ENCODE measurements at regions not wholly inside any gene's neighbourhood (a gene's known extent, or its start where the extent isn't known, plus 50 kb on each side); places are given as distances from the start of the nearest gene placed in this dataset.

- in situ Hi-C loops (cut with HindIII; ENCODE audit: low sequenced_read_pairs) = no loop called here
- TF ChIP-seq CTCF (IDR thresholded peaks at IDR 0.05; ENCODE audit: low read depth, low read length, missing control alignments) = no peak
- DNase-seq (ENCODE audit: low read depth) = no peak
- H3K4me3 ChIP-seq (ENCODE audit: low read depth, low read length) = no peak overlapping the region
These were observed 210.0 kb upstream of the NT5C1B start for GRCh38 chr2:18799397-18799796.

- in situ Hi-C loops (cut with HindIII; ENCODE audit: low sequenced_read_pairs) = no loop called here
- no peak for DNase-seq (ENCODE audit: low read depth)
- H3K4me3 ChIP-seq (ENCODE audit: low read depth, low read length) = no peak overlapping the region
- TF ChIP-seq CTCF (IDR thresholded peaks at IDR 0.05; ENCODE audit: low read depth, low read length, missing control alignments) = no peak
These were observed 207.9 kb upstream of the NT5C1B start for GRCh38 chr2:18797133-18797845.

- TF ChIP-seq CTCF (IDR thresholded peaks at IDR 0.05; ENCODE audit: low read depth, low read length, missing control alignments) = no peak
- in situ Hi-C loops (cut with HindIII; ENCODE audit: low sequenced_read_pairs) = no loop called here
- no peak overlapping the region for H3K4me3 ChIP-seq (ENCODE audit: low read depth, low read length)
- peak; percentile 23 for DNase-seq (ENCODE audit: low read depth)
These were observed 206.5 kb upstream of the NT5C1B start for GRCh38 chr2:18795906-18796305.

GRCh38 chr2:18792684-18793083 is 203.3 kb upstream of the NT5C1B start:
- no peak for TF ChIP-seq CTCF (IDR thresholded peaks at IDR 0.05; ENCODE audit: low read depth, low read length, missing control alignments)
- in situ Hi-C loops (cut with HindIII; ENCODE audit: low sequenced_read_pairs) = no loop called here
- H3K4me3 ChIP-seq (ENCODE audit: low read depth, low read length) = no peak overlapping the region
- DNase-seq (ENCODE audit: low read depth) = no peak

GRCh38 chr2:18792226-18792629 is 202.9 kb upstream of the NT5C1B start:
- in situ Hi-C loops (cut with HindIII; ENCODE audit: low sequenced_read_pairs) = no loop called here
- peak; percentile 13 for DNase-seq (ENCODE audit: low read depth)
- no peak for TF ChIP-seq CTCF (IDR thresholded peaks at IDR 0.05; ENCODE audit: low read depth, low read length, missing control alignments)
- H3K4me3 ChIP-seq (ENCODE audit: low read depth, low read length) = no peak overlapping the region

- no peak overlapping the region for H3K4me3 ChIP-seq (ENCODE audit: low read depth, low read length)
- in situ Hi-C loops (cut with HindIII; ENCODE audit: low sequenced_read_pairs) = no loop called here
- no peak for DNase-seq (ENCODE audit: low read depth)
- TF ChIP-seq CTCF (IDR thresholded peaks at IDR 0.05; ENCODE audit: low read depth, low read length, missing control alignments) = no peak
These were observed 201.9 kb upstream of the NT5C1B start for GRCh38 chr2:18791172-18791797.

Data from astrocyte of the cerebellum (primary cell).